H9 (cell line): ENCODE measurements at regions not wholly inside any gene's neighbourhood (a gene's known extent, or its start where the extent isn't known, plus 50 kb on each side); places are given as distances from the start of the nearest gene placed in this dataset.

ENCODE experiments used
- DNase-seq: peaks from one replicate; pipeline ENCODE4 v3.0.0-alpha.2; 2017
- H2AFZ ChIP-seq: one replicate; pipeline ENCODE4 v1.6.1; 2013; ENCODE audit warnings: mild to moderate bottlenecking, low read length, control low read depth, moderate library complexity
- H2AK5ac ChIP-seq: 2 replicates; pipeline ENCODE4 v1.6.1; 2013; ENCODE audit warnings: low read length, control low read depth, mixed read lengths; ENCODE audit not compliant: insufficient read length
- H2BK120ac ChIP-seq: one replicate; pipeline ENCODE4 v1.6.1; 2013; ENCODE audit warnings: low read depth, mild to moderate bottlenecking, low read length, control low read depth, inconsistent platforms; ENCODE audit not compliant: poor library complexity, severe bottlenecking
- H2BK12ac ChIP-seq: 2 replicates; pipeline ENCODE4 v1.6.1; 2013; ENCODE audit warnings: low read length, control low read depth, mixed read lengths, low read depth; ENCODE audit not compliant: insufficient read length
- H2BK15ac ChIP-seq: 2 replicates; pipeline ENCODE4 v1.6.1; 2013; ENCODE audit warnings: low read depth, low read length, control low read depth
- H2BK20ac ChIP-seq: one replicate; pipeline ENCODE4 v1.6.1; 2013; ENCODE audit warnings: low read depth, mild to moderate bottlenecking, low read length, control low read depth, inconsistent platforms; ENCODE audit not compliant: poor library complexity, severe bottlenecking
- H2BK5ac ChIP-seq: 2 replicates; pipeline ENCODE4 v1.6.1; 2013; ENCODE audit warnings: low read length, control low read depth, mixed read lengths; ENCODE audit not compliant: insufficient read length
- H3K14ac ChIP-seq: 2 replicates; pipeline ENCODE4 v1.6.1; 2013; ENCODE audit warnings: low read length, control low read depth; ENCODE audit not compliant: insufficient read depth
- H3K18ac ChIP-seq: 2 replicates; pipeline ENCODE4 v1.6.1; 2013; ENCODE audit warnings: low read depth, mild to moderate bottlenecking, mixed read lengths, low read length, control low read depth; ENCODE audit not compliant: insufficient read length
- H3K23ac ChIP-seq: 2 replicates; pipeline ENCODE4 v1.6.1; 2013; ENCODE audit warnings: low read length, control low read depth, mixed read lengths, low read depth; ENCODE audit not compliant: insufficient read length
- H3K23me2 ChIP-seq: 2 replicates; pipeline ENCODE4 v1.6.1; 2013; ENCODE audit warnings: low read depth, mild to moderate bottlenecking, mixed read lengths, low read length, control low read depth; ENCODE audit not compliant: insufficient read length, poor library complexity, severe bottlenecking
- H3K27ac ChIP-seq: 2 replicates; pipeline ENCODE4 v1.5.1; 2013; ENCODE audit warnings: low read length, control low read depth, mixed read lengths, low read depth; ENCODE audit not compliant: insufficient read length
- H3K27me3 ChIP-seq: 2 replicates; pipeline ENCODE4 v1.6.1; 2013; ENCODE audit warnings: low read length, control low read depth, inconsistent platforms; ENCODE audit not compliant: insufficient read depth
- H3K4ac ChIP-seq: 2 replicates; pipeline ENCODE4 v1.6.1; 2013; ENCODE audit warnings: low read depth, mild to moderate bottlenecking, control low read depth, inconsistent platforms, low read length, moderate library complexity
- H3K4me1 ChIP-seq: 2 replicates; pipeline ENCODE4 v1.6.1; 2013; ENCODE audit warnings: low read length, control low read depth, inconsistent platforms; ENCODE audit not compliant: insufficient read depth
- H3K4me2 ChIP-seq: 2 replicates; pipeline ENCODE4 v1.6.1; 2013; ENCODE audit warnings: low read length, control low read depth, mixed read lengths; ENCODE audit not compliant: insufficient read length, insufficient read depth
- H3K56ac ChIP-seq: 2 replicates; pipeline ENCODE4 v1.6.1; 2013; ENCODE audit warnings: low read depth, mild to moderate bottlenecking, mixed read lengths, low read length, control low read depth; ENCODE audit not compliant: insufficient read length
- H3K79me1 ChIP-seq: 2 replicates; pipeline ENCODE4 v1.6.1; 2013; ENCODE audit warnings: low read depth, mild to moderate bottlenecking, moderate library complexity, low read length, control low read depth, inconsistent platforms; ENCODE audit not compliant: insufficient read depth, poor library complexity, severe bottlenecking
- H3K79me2 ChIP-seq: 2 replicates; pipeline ENCODE4 v1.6.1; 2013; ENCODE audit warnings: low read length, control low read depth, inconsistent platforms; ENCODE audit not compliant: insufficient read depth
- H3K9ac ChIP-seq: 2 replicates; pipeline ENCODE4 v1.6.1; 2013; ENCODE audit warnings: low read length, control low read depth, mixed read lengths; ENCODE audit not compliant: insufficient read length; ENCODE audit errors: extremely low read depth
- H3K9me3 ChIP-seq: one replicate; pipeline ENCODE4 v1.6.1; 2013; ENCODE audit warnings: low read depth, low read length, inconsistent platforms; ENCODE audit not compliant: control insufficient read depth
- H3T11ph ChIP-seq: one replicate; pipeline ENCODE4 v1.6.1; 2013; ENCODE audit warnings: mild to moderate bottlenecking, low read length, control low read depth, inconsistent platforms
- H4K20me1 ChIP-seq: one replicate; pipeline ENCODE4 v1.6.1; 2013; ENCODE audit not compliant: control insufficient read depth, insufficient read length, insufficient read depth
- H4K5ac ChIP-seq: 2 replicates; pipeline ENCODE4 v1.6.1; 2013; ENCODE audit warnings: low read depth, mild to moderate bottlenecking, mixed read lengths, low read length, control low read depth; ENCODE audit not compliant: insufficient read length
- H4K8ac ChIP-seq: replicated peaks from 2 replicates; pipeline ENCODE4 v1.6.1; 2013; ENCODE audit warnings: low read length, control low read depth, mixed read lengths, low read depth; ENCODE audit not compliant: insufficient read length
- H4K91ac ChIP-seq: 2 replicates; pipeline ENCODE4 v1.6.1; 2013; ENCODE audit warnings: low read depth, mild to moderate bottlenecking, moderate library complexity, mixed read lengths, low read length, control low read depth; ENCODE audit not compliant: insufficient read length
- H3K27ac Mint-ChIP-seq, 3 experiments: 2 replicates in 2 of 3; 3 replicates in 1 of 3; pipeline ENCODE4 v1.8.0; 2020 to 2021; ENCODE audit warnings: mixed read lengths in 3 of 3, mild to moderate bottlenecking in 1 of 3, moderate library complexity in 1 of 3
- H3K27me3 Mint-ChIP-seq: 2 replicates; pipeline ENCODE4 v1.8.0; 2021; ENCODE audit warnings: low read depth, mild to moderate bottlenecking, moderate library complexity, mixed read lengths
- H3K36me3 Mint-ChIP-seq, 3 experiments: 2 replicates in 2 of 3; 3 replicates in 1 of 3; pipeline ENCODE4 v1.8.0; 2020 to 2021; ENCODE audit warnings: low read depth in 3 of 3, mixed read lengths in 3 of 3; ENCODE audit not compliant: insufficient read depth in 1 of 3
- H3K4me1 Mint-ChIP-seq, 2 experiments: 2 replicates each; pipeline ENCODE4 v1.8.0; 2020; ENCODE audit warnings: mixed read lengths in 2 of 2
- H3K4me3 Mint-ChIP-seq, 2 experiments: 2 replicates in 1 of 2; 3 replicates in 1 of 2; pipeline ENCODE4 v1.8.0; 2020 to 2021; ENCODE audit warnings: mild to moderate bottlenecking in 2 of 2, mixed read lengths in 2 of 2, moderate library complexity in 1 of 2
- H3K9me3 Mint-ChIP-seq, 2 experiments: 2 replicates in 1 of 2; 3 replicates in 1 of 2; pipeline ENCODE4 v1.8.0; 2020; ENCODE audit warnings: mild to moderate bottlenecking in 2 of 2, mixed read lengths in 2 of 2, moderate library complexity in 1 of 2
- WGBS: extraction: QIAGEN DNeasy Blood & Tissue Kit; methylation state at CpG from one replicate; pipeline ENCODE4 v1.1.7; 2013; ENCODE audit warnings: missing lambda C conversion rate, low lambda C conversion rate, mixed read lengths; ENCODE audit not compliant: insufficient read length; ENCODE audit errors: extremely low coverage; 5-methylcytosine and 5-hydroxymethylcytosine counted together
- TF ChIP-seq, protein P1 (sequence below): fragments of 200-600 bp; sonication (generic); conservative IDR thresholded peaks from 3 replicates; pipeline ENCODE4 v1.8.0; 2021; ENCODE audit warnings: antibody characterized with exemption, mild to moderate bottlenecking

- no peaks in the 10 kb centered on the region for H3K4me1 Mint-ChIP-seq
- peak; percentile 69 for DNase-seq
These were observed 149.4 kb downstream of the FAM78B start for GRCh38 chr1:166017395-166017794.

More at GRCh38 chr1:166017395-166017794, 149.4 kb downstream of the FAM78B start:
- Histone ChIP-seq H3K56ac (no peak overlapping the region), H3K27ac (no peak overlapping the region), H3K18ac (no peak overlapping the region), H2BK12ac (no peak overlapping the region), H2AK5ac (no peak overlapping the region), H2BK5ac (no peak overlapping the region), H2BK15ac (no peak overlapping the region), H3K23ac (no peak overlapping the region), H3K4me1 (no peaks in the 10 kb centered on the region), H3K9me3 (no peaks in the 10 kb centered on the region), H3K9ac (no peak overlapping the region), H3K4me2 (no peak overlapping the region), H3K79me2 (no peaks in the 10 kb centered on the region), H3K14ac (no peak overlapping the region), H3K23me2 (no peaks in the 10 kb centered on the region), H2BK120ac (no peak overlapping the region), H2AFZ (no peak overlapping the region), H3K79me1 (no peaks in the 10 kb centered on the region), H2BK20ac (no peak overlapping the region), H3K27me3 (no peaks in the 10 kb centered on the region; the same call in 1 of the 2 replicates), H4K20me1 (no peaks in the 10 kb centered on the region), H4K8ac (no peak overlapping the region), H3T11ph (no peak overlapping the region), H3K4ac (no peak overlapping the region), H4K5ac (no peak overlapping the region), H4K91ac (no peak overlapping the region)
- H3K27me3 Mint-ChIP-seq = peaks cover 28% of the 10 kb centered on the region
- H3K27ac Mint-ChIP-seq = no peak overlapping the region
- H3K9me3 Mint-ChIP-seq = no peaks in the 10 kb centered on the region
- TF ChIP-seq, protein P1, sequence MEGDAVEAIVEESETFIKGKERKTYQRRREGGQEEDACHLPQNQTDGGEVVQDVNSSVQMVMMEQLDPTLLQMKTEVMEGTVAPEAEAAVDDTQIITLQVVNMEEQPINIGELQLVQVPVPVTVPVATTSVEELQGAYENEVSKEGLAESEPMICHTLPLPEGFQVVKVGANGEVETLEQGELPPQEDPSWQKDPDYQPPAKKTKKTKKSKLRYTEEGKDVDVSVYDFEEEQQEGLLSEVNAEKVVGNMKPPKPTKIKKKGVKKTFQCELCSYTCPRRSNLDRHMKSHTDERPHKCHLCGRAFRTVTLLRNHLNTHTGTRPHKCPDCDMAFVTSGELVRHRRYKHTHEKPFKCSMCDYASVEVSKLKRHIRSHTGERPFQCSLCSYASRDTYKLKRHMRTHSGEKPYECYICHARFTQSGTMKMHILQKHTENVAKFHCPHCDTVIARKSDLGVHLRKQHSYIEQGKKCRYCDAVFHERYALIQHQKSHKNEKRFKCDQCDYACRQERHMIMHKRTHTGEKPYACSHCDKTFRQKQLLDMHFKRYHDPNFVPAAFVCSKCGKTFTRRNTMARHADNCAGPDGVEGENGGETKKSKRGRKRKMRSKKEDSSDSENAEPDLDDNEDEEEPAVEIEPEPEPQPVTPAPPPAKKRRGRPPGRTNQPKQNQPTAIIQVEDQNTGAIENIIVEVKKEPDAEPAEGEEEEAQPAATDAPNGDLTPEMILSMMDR = peak; percentile 85
- no peaks in the 10 kb centered on the region for H3K36me3 Mint-ChIP-seq
- WGBS = no CpG with 5 or more reads among the region's 3 CpGs
- no peak overlapping the region for H3K4me3 Mint-ChIP-seq
